ENCODE measurements at regions not wholly inside any gene's neighbourhood (a gene's known extent, or its start where the extent isn't known, plus 50 kb on each side); places are given as distances from the start of the nearest gene placed in this dataset.

DNA sequence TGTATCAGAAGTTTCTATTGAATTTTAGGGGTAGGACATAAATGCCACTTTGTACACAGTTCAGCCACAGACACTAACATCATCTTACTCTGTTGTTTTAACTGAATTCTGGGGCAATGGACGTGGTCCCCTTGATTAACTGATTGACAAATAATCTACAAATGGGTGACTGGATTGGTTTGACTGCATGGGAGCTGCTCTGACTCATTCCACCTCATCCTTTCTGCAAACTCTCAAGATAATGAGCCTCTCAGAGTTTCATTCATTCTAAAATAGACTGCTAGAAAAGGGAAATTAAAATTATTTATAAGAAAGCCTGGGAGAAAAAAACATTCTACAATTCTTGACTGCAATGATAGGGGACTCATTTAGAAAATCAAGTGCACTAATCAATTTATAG lies 570.4 kb upstream of the SEL1L start (continued):
- TF ChIP-seq, protein P1, sequence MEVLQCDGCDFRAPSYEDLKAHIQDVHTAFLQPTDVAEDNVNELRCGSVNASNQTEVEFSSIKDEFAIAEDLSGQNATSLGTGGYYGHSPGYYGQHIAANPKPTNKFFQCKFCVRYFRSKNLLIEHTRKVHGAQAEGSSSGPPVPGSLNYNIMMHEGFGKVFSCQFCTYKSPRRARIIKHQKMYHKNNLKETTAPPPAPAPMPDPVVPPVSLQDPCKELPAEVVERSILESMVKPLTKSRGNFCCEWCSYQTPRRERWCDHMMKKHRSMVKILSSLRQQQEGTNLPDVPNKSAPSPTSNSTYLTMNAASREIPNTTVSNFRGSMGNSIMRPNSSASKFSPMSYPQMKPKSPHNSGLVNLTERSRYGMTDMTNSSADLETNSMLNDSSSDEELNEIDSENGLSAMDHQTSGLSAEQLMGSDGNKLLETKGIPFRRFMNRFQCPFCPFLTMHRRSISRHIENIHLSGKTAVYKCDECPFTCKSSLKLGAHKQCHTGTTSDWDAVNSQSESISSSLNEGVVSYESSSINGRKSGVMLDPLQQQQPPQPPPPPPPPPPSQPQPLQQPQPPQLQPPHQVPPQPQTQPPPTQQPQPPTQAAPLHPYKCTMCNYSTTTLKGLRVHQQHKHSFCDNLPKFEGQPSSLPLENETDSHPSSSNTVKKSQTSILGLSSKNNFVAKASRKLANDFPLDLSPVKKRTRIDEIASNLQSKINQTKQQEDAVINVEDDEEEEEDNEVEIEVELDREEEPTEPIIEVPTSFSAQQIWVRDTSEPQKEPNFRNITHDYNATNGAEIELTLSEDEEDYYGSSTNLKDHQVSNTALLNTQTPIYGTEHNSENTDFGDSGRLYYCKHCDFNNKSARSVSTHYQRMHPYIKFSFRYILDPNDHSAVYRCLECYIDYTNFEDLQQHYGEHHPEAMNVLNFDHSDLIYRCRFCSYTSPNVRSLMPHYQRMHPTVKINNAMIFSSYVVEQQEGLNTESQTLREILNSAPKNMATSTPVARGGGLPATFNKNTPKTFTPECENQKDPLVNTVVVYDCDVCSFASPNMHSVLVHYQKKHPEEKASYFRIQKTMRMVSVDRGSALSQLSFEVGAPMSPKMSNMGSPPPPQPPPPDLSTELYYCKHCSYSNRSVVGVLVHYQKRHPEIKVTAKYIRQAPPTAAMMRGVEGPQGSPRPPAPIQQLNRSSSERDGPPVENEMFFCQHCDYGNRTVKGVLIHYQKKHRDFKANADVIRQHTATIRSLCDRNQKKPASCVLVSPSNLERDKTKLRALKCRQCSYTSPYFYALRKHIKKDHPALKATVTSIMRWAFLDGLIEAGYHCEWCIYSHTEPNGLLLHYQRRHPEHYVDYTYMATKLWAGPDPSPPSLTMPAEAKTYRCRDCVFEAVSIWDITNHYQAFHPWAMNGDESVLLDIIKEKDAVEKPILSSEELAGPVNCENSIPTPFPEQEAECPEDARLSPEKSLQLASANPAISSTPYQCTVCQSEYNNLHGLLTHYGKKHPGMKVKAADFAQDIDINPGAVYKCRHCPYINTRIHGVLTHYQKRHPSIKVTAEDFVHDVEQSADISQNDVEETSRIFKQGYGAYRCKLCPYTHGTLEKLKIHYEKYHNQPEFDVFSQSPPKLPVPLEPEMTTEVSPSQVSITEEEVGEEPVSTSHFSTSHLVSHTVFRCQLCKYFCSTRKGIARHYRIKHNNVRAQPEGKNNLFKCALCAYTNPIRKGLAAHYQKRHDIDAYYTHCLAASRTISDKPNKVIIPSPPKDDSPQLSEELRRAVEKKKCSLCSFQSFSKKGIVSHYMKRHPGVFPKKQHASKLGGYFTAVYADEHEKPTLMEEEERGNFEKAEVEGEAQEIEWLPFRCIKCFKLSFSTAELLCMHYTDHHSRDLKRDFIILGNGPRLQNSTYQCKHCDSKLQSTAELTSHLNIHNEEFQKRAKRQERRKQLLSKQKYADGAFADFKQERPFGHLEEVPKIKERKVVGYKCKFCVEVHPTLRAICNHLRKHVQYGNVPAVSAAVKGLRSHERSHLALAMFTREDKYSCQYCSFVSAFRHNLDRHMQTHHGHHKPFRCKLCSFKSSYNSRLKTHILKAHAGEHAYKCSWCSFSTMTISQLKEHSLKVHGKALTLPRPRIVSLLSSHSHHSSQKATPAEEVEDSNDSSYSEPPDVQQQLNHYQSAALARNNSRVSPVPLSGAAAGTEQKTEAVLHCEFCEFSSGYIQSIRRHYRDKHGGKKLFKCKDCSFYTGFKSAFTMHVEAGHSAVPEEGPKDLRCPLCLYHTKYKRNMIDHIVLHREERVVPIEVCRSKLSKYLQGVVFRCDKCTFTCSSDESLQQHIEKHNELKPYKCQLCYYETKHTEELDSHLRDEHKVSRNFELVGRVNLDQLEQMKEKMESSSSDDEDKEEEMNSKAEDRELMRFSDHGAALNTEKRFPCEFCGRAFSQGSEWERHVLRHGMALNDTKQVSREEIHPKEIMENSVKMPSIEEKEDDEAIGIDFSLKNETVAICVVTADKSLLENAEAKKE (CRISPR knock-in tag; IDR thresholded peaks at IDR 0.05) = no peak

DNA sequence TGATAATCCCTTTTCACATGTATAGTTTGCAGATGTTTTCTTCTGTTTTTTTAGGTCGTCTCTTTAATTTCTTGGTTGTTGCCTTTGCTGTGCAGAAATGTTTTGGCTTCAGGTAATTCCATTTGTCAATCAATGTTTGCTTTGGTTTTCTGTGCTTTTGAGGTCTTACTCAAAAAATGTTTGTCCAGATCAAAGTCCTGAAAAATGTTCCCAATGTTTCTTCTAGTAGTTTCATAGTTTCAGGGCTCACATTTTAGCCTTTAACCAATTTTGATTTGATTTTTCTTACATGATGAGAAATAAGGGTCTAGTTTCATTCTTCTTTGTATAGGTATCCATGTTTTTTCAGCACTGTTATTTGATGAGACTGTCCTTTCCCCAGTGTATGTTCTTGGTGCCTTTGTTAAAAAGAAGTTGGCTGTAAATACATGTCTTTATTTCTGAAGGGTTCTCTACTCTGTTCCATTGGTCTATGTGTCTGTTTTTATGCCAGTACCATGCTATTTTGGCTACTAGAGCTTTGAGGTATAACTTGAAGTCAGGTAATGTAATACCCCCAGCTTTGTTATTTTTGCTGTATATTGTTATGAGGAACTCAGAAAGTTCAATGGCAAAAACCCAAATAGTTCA lies 578.7 kb upstream of the SEL1L start:
- Histone ChIP-seq H3K36me3 (ENCODE audit: insufficient read depth) (no peaks in the 10 kb centered on the region), H3K27me3 (ENCODE audit: insufficient read depth) (no peaks in the 10 kb centered on the region), H3K4me1 (ENCODE audit: insufficient read depth) (no peaks in the 10 kb centered on the region), H3K79me2 (replicated peaks; ENCODE audit: insufficient read depth) (no peaks in the 10 kb centered on the region), H3K4me3 (no peak overlapping the region), H2AFZ (no peak overlapping the region), H4K20me1 (replicated peaks; ENCODE audit: insufficient read depth) (no peaks in the 10 kb centered on the region), H3K27ac (ENCODE audit: low read depth) (no peak overlapping the region), H3F3A (replicated peaks; ENCODE audit: low read depth) (no peaks in the 10 kb centered on the region), H3K9me2 (ENCODE audit: insufficient read depth) (no peaks in the 10 kb centered on the region), H3K4me2 (no peak overlapping the region)
- Mint-ChIP-seq H3K9me3 (peaks cover 89% of the 10 kb centered on the region), H3K36me3 (ENCODE audit: low read depth) (peaks cover 4% of the 10 kb centered on the region; the same call in 1 of the 3 replicates), H3K4me3 (no peak overlapping the region), H3K4me1 (no peaks in the 10 kb centered on the region), H3K27me3 (ENCODE audit: insufficient read depth, low read depth, poor library complexity) (peaks cover 3% of the 10 kb centered on the region), H3K27ac (no peak overlapping the region)
- DNase-seq (ENCODE audit: low spot score) (no peak), ATAC-seq (no peak)
- TF ChIP-seq, protein P2, sequence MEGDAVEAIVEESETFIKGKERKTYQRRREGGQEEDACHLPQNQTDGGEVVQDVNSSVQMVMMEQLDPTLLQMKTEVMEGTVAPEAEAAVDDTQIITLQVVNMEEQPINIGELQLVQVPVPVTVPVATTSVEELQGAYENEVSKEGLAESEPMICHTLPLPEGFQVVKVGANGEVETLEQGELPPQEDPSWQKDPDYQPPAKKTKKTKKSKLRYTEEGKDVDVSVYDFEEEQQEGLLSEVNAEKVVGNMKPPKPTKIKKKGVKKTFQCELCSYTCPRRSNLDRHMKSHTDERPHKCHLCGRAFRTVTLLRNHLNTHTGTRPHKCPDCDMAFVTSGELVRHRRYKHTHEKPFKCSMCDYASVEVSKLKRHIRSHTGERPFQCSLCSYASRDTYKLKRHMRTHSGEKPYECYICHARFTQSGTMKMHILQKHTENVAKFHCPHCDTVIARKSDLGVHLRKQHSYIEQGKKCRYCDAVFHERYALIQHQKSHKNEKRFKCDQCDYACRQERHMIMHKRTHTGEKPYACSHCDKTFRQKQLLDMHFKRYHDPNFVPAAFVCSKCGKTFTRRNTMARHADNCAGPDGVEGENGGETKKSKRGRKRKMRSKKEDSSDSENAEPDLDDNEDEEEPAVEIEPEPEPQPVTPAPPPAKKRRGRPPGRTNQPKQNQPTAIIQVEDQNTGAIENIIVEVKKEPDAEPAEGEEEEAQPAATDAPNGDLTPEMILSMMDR (conservative IDR thresholded peaks at IDR 0.05; ENCODE audit: low read depth in 2 of 2) = no peak
- TF ChIP-seq, protein P3, sequence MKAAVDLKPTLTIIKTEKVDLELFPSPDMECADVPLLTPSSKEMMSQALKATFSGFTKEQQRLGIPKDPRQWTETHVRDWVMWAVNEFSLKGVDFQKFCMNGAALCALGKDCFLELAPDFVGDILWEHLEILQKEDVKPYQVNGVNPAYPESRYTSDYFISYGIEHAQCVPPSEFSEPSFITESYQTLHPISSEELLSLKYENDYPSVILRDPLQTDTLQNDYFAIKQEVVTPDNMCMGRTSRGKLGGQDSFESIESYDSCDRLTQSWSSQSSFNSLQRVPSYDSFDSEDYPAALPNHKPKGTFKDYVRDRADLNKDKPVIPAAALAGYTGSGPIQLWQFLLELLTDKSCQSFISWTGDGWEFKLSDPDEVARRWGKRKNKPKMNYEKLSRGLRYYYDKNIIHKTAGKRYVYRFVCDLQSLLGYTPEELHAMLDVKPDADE (IDR thresholded peaks at IDR 0.05) = no peak
- no peak for TF ChIP-seq STAT1 (IDR thresholded peaks at IDR 0.05; ENCODE audit: unreplicated experiment)
- TF ChIP-seq, protein P4, sequence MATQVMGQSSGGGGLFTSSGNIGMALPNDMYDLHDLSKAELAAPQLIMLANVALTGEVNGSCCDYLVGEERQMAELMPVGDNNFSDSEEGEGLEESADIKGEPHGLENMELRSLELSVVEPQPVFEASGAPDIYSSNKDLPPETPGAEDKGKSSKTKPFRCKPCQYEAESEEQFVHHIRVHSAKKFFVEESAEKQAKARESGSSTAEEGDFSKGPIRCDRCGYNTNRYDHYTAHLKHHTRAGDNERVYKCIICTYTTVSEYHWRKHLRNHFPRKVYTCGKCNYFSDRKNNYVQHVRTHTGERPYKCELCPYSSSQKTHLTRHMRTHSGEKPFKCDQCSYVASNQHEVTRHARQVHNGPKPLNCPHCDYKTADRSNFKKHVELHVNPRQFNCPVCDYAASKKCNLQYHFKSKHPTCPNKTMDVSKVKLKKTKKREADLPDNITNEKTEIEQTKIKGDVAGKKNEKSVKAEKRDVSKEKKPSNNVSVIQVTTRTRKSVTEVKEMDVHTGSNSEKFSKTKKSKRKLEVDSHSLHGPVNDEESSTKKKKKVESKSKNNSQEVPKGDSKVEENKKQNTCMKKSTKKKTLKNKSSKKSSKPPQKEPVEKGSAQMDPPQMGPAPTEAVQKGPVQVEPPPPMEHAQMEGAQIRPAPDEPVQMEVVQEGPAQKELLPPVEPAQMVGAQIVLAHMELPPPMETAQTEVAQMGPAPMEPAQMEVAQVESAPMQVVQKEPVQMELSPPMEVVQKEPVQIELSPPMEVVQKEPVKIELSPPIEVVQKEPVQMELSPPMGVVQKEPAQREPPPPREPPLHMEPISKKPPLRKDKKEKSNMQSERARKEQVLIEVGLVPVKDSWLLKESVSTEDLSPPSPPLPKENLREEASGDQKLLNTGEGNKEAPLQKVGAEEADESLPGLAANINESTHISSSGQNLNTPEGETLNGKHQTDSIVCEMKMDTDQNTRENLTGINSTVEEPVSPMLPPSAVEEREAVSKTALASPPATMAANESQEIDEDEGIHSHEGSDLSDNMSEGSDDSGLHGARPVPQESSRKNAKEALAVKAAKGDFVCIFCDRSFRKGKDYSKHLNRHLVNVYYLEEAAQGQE (IDR thresholded peaks at IDR 0.05; ENCODE audit: unreplicated experiment) = no peak
- TF ChIP-seq JUNB (IDR thresholded peaks at IDR 0.05; ENCODE audit: unreplicated experiment) = no peak
- no peak for TF ChIP-seq EZH2 (IDR thresholded peaks at IDR 0.05; ENCODE audit: low read depth, unreplicated experiment)
- TF ChIP-seq CREB1 (CRISPR knock-in tag; IDR thresholded peaks at IDR 0.05; ENCODE audit: low read depth) = no peak
- TF ChIP-seq EZH2phosphoT487 (IDR thresholded peaks at IDR 0.05; ENCODE audit: unreplicated experiment) = no peak
- no peak for TF ChIP-seq POLR2AphosphoS5 (IDR thresholded peaks at IDR 0.05; ENCODE audit: low read depth)

Measured in GM23338 (cell line).